ENCODE measurements at regions not wholly inside any gene's neighbourhood (a gene's known extent, or its start where the extent isn't known, plus 50 kb on each side); places are given as distances from the start of the nearest gene placed in this dataset.

DNA sequence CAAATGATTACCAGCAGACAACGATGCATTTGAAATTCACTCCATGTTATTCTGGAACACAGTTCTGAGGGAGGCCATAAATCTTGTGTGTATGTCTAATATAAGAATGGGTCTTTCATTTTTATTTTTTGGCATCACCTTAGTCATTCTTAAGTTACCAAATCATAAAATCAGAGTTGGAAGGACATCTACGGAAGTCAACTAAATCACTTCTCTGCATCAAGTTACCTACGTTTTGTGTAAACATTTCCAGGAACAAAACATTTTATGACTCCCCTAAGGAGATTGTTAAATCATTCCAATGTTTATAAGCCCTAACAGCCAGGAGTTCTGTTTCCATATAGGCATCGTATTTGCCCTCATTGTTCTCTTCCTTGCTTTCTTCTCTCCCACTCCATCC, 378.2 kb downstream of the FAM170A start:
- DNase-seq (ENCODE audit: low spot score), result no peak

DNA sequence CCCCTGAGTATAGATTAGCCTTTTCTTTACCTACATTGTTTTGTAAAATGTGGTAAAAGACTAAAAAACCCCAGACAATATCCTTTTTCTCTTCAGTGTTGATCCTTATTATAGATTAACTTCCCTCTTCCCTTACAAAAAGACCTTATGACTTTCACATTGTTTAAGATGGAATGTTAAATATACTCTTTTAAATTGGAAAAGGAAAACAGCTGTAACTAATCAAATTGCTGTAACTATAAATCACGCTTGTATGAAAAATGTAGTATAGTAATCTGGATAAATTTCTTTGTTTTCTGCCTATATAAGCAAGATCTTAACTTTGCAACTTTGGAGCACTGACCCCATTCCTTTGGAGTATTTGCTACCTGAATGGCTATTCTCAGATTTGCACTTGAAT, 383.1 kb downstream of the FAM170A start:
- no peak for DNase-seq (ENCODE audit: low spot score)

DNA sequence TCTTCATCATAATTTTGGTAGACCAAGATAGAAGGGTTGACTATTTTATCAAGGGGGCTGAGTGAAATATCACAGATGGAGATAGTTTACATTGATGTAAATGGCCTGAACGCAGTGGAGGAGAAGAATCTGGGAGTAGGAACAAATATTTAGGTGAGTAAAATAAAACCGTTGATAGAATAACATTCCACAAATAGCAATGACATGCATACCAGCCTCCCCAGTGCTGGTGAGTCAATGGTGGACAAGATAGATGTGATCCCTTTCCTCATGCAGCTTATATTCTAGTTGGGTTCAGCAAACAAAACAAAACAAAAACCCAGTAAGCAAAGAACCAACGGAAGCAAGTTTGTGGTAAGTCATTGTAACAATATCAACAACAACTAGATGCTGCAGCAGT, 385.2 kb downstream of the FAM170A start:
- no peak for DNase-seq (ENCODE audit: low spot score)

DNA sequence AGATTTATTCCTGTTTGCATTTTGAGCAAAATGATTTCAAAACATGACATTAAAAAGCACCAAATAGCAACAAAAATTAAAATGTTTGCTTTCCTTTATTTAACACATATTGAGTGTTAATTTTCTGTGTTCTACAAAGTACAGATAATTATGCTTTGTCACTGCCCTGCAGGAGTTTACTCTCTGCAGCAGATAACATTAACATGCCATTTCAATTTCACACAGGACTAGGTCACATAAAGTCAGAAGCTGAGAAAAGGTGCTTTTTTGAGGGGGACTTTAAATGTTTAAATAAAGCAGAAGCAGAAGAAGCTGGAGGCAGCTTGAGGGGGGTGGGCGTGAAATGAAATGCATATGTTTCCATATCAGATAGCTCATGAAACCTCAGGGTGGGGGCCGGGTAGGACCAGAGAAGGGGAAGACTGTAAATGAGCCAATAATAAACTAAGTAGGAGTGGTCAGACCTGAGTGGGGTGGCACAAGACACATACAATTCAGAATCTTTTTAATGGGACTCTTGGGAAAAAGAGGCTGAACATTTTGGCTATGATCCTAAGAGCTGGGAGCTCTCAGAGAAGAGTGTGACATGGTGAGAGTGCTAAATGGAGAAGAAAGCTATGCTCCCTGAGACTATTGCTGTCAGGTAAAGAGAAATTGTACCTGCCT, 387.5 kb downstream of the FAM170A start:
- no peak for DNase-seq (ENCODE audit: low spot score)

DNA sequence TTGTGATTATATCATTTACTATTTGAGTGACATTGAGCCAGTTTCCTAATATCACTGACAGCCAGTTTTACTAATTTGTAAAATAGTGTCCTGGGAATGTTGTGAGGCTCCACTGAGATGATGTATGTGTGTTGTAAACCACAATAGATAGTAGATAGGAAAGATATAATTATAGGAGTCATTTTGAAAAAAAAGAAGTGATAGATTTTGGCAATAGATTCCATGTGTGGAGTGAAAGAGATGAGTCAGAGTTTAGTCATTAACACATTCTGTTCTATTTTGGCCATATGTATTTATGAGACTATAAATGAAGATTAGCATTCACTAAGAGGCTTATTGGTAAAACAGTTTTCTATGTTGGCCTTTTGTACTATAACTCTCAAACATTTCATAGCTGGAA, 388.2 kb downstream of the FAM170A start:
- no peak for DNase-seq (ENCODE audit: low spot score)

DNA sequence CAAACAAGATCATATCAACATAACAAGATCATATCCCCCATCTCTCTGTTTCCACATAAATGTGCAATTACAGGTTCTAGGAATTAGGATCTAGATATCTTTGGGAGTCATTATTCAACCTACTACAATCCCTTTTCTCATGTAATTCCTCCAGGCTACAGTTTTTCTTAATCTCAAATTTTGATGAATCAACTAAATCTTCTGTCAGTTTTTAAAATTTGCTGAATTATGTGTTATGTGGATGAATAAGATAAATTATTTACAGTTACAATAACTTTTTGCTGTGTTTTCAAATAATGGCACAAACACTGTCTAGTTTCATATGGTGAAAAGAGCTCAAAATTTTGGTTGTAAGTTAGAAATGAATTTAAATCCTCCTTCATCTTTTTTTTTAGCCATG, 405.8 kb downstream of the FAM170A start:
- no peak for DNase-seq (ENCODE audit: low spot score)

DNA sequence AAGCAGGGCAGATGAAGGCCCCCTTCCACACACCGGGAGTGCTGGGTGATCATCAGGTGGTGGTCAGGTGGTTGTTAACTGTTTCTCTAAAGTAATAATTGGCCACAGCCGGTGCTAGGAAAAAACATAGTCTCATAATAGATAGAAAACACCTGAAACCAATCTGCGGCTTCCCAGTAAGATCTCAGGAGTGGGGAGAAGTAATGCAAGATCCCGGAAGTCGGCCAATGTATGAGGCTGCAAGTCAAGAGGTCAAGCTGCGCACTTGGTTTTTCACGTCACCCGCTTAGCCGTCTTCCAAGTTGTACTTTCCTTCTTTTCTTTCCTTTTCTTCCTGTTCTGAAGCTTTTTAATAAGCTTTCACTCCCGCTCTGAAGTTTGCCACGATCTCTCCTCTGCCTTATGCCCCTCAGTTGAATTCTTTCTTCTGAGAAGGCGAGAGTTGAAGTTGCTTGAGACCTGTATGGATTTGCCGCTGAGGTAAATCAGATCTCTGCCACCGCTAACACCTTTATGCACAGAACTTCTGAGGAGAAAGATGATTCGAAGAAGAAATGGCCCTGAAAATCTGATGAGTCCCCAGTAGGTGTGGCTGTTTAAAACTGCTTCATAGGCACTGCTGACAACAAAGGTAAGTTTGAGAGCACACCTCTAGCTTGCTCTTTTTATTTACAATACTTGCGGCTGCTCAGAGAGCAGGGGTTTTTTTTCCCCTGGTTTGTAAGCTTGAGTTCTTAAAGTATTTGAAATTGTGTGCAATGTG, 406.6 kb downstream of the FAM170A start:
- DNase-seq (ENCODE audit: low spot score), result no peak

DNA sequence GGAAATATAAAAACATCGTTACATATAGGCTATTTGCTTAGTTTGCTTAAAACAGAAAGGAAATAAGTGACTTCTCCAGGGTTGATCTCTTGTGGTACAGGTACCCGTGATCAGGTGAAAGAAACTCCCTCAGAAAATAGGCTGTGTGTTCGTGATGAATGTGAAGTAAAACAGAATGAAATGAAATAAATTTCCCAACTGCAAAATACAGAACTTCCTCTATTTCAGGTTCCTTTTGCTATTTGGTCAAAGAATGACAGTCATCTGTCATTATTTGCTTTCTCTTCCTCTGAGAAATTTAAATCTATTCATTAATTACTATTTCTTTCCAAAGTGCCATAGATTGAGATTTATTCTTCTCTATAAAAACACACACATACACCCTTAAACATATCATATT, 408.1 kb downstream of the FAM170A start:
- DNase-seq (ENCODE audit: low spot score), result no peak

DNA sequence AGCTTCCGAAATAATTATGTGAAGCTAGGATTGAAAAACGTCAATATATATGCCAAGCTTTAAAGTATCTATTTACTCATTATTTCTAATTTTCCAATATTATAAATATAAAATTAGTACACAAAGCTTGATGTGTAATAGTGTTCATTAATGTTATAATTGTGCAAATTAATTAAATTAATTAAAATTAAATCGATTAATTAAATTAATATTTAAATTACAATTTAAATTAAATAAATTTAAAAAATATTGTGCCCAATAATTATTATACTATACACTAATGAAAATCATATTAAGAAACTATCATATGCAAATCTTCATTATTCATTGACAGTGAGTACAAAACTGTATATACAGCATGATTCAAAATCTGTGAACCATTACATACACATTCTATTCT, 409.8 kb downstream of the FAM170A start:
- no peak for DNase-seq (ENCODE audit: low spot score)

DNA sequence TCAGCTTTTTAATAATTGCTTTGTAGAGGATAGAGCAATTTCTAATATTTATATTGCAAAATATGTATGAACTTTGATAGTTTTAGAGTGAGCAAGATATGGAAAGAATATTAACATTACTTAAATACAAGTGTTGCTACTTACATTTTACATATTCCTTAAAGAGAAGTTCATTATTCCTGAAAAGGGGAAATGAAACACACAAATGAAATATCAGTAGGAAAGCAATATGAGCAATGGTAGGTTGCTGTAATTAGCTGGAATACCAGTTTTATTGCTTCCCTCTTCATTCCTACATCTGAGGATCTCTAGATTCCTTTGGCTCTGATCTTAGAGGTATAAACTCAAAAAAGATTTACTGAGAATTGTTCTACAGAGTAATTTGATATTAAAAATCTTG, 414.1 kb downstream of the FAM170A start:
- DNase-seq (ENCODE audit: low spot score), result no peak

DNA sequence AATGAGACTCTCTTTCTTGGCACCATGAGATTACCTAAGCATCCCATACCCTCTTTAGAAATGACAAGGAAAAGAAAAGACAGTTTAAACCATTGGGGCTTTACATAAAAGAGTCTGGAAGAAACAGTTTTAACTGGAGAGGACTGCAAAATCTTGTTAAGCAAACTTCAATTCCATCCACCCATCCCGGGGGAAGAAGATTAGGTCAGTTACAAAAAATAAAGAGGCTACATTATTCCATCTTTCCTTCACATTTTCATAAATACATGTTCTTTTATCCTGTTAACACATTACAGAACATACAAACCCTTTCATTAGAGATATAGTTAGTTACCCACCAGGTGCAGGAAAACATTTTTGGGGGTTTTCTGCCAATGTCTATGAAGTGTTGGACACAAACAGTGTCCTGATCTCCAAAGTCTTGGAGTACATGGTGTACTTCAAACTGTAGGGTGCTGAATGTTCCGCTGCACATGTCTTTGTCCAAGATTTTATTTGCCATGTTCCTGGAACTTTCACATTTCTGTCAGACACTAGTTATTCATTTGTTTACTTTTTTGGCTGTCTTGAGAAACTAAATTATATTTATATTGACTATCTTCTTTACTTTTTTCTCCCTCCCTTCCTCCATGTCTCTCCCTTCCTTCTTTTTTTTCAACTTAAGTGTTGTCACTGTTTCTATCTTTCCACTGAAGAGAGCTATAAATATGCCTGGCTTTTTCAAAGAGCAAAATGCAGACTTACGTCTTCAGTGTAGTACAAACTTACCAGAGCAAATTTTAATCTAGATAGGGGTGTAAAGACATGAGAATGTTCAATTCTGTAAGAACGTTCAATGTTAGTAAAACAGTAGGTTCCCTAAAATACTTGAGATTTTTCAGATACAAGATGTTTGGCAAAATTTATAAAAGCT, 410.9 kb upstream of the PRR16 start:
- DNase-seq (ENCODE audit: low spot score), result no peak

DNA sequence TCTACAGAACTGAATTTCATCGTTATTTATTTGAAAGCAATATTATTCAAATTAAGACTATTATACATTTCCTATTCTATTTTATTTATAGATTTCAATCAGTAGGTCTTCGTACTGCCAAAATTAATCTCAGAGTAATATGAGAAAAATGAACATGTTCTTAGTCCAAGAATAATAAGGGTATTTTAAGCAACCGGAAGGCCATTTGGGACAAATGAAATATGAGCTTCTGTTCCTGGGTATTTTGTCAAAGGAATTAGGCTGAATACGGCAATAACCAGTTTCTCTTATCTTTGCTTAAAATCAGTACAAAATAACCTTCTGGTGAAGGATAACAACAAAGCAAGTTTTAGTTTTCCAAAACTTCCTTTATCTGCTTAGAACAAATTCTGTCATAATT, 410.3 kb upstream of the PRR16 start:
- DNase-seq (ENCODE audit: low spot score), result no peak

DNA sequence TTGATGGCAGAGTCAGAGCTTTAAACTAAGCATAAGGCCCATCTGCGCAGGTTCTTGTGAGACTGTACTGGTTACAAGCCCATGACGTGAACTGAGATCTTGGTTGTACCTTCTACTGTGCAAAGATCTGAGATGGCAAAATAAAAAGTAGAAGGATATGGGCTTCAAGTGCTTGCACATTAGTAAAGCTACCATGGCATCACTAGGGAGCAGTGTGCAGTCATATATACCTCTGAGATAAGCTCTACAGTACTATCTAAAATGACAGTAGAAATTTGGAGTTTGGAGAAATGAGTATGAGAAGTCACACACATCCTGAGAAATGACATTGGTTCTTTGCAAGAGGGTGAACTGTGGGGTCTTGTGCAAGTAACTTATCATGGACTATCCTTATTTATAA, 408.2 kb upstream of the PRR16 start:
- peak; percentile 25 for DNase-seq (ENCODE audit: low spot score)

DNA sequence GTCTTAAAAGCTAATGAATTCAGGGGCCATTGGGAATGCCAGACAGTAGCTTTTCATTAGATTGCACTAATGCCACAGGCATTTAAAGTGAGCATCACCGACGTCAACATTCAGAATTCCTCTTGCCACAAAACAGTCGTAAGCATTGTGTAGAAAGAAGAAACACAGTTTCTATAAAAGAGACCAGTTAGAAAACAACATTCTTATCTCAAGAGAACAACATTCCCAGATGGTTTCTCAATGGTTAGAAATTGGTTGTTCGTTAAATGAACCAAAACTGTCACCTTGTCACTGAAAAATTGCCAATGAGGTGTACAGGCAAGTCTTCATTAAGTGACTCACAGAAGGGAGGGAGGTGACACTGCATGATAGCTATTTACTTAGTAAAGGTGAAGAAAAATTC, 401.6 kb upstream of the PRR16 start:
- DNase-seq (ENCODE audit: low spot score), result no peak

DNA sequence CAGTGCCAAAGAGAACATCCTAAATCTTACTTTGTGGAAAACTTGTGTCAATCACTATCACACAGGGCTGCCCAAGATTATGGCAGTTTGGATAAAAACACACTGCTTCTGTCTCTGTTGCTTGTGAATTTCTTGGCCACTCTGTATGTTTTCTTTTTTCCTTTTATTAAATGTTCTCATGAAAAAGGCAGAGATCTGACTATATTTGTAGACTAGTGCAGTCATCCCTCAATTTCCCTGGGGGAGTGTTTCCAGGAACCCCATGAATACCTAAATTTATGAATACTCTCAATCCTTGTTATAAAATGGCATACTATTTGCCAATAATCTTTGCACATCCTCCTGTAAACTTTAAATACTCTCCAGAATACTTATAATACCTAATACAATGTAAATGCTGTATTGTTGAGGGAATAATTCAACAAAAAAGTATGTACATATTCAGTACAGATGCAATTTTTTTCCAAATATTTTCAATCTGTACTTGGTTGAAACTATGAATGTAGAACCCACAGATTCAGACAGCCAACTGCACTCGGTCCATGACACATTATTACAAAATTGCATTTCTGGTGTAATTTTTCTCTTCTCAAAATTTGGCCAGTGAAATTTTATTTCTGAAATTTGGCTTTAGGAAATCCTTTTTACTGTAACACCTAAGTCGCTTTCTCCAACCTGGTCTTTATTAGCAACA, 391.9 kb upstream of the PRR16 start:
- DNase-seq (ENCODE audit: low spot score), result no peak

DNA sequence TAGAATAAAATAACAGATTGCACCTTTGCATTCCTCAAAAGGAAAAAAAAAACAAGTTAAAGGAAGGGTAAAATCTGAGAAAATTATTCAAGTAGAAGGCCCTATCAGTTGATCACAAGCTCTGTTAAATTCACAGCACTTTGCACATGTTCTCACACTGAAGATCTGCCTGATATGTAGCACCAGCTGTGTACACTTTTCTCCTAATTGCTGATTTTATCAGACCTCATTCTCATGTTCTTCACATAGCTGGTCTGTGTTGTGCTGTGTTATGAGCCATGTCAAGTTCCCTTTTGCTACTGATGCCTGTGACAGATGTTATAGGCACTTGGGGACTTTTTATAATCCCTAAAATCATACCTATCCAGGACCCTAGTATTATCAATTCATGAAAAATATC, 390.4 kb upstream of the PRR16 start:
- DNase-seq (ENCODE audit: low spot score), result no peak

DNA sequence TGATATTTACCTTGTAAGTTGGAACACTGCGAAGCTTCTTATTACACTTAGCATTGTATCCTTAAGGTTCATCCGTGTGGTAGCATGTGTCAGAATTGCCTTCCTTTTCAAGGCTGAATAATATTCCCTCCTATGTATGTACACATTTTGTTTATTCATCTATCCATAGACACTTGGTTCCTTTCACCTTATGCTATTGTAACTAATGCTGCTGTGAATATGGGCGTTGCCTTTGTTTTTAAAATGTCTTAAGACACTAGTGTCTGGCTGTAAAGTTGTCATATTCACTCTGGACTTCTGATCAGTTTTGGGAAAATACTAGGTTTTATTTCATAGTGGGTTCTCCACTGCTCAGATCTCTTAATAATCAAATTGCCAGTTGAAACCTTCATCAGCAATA, 383.3 kb upstream of the PRR16 start:
- DNase-seq (ENCODE audit: low spot score), result no peak

DNA sequence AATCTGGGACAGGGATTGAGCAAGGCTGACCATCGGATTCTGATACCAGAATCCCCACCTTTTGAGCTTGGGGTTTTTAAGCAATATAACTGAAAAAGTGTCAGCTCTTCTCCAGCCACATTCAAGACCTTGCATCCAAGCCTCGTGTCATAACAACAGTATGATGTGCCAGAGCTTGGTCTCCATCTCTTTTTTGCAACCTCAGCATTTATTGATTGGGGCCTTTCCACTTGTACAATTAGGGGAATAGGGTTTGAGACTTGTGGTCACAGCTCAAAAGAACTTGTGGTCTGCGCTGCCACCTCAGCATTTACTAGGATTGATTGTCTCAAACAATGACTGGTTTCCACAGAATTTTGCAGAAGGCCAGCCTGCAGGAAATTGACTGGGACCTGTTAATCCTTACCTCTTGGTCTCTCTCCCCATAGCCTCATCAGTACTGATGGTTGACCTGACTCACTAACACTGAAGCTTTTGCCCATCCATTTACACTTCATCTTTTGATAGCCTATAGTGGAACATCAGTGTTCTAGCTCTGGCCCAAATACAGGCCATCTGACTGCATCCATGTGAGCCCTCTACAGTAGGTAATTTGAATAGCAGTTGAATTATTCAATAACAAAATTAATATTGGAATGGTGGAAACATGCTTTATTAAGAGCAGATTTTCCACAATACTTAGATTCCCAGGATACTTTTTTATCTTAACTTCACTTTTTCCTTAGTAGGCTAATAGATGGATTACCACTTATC, 381.6 kb upstream of the PRR16 start:
- DNase-seq (ENCODE audit: low spot score), result no peak

DNA sequence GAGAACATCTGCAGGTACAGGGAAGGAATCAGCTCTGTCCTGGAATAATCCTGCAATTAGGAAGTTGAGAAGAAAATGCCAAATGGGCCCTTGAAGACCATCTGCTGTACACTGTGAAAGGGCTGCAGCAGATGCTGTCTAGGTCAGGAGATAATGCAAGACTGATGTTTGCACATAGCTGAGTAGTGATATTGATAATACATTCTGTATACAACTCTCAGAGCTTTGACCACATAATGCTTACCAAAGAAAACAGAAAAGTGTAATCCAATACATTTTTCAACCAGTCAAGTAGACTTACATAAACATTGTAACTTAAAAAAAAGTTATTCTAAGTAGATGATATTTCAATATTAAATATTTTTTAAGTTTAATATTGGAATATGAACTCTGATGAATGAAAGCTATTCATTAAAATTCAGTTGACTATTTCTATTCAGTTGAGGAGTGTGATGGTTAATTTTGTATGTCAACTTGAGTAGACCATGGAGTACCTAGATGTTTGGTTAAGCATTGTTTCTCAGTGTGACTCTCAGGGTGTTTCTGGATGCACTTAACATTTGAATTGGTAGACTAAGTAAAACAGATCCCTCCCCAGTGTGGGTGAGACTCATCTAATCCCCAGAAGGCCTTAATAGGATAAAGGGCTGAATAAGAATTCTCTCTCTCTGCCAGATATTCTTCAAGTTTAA, 380.1 kb upstream of the PRR16 start:
- DNase-seq (ENCODE audit: low spot score), result no peak

DNA sequence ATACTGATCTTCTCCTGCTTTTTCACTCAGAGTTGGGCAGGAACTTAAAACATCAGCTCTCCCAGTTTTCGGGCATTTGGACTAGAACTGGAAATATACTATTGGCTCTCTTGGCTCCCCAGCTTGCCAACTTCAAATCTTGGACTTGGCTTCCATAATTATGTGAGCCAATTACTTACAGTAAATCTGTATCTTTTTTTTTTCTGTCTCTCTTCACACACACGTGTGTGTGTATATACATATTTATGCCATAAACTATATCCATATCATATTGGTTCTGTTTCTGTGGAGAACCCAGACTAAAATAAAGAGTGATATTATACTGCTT, 379.6 kb upstream of the PRR16 start:
- no peak for DNase-seq (ENCODE audit: low spot score)

DNA sequence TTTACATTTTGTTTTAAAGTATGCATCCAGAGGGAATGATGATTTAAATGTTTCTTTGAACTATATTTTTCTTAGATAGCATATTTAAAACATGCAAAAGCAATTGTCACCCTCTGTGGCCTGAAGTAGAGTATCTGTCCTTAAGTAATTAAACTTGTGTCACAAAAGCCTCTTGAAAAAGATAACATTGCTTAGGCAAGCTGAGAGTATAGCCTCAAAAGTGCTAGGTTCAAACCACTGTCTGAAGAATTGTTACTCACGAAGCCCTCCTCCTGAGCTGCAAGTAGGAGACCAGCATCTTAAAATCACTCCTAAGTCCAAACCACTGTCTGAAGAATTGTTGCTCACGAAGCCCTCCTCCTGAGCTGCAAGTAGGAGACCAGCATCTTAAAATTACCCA, 378.0 kb upstream of the PRR16 start:
- no peak for DNase-seq (ENCODE audit: low spot score)
